T-cell (primary cell): ENCODE measurements at regions not wholly inside any gene's neighbourhood (a gene's known extent, or its start where the extent isn't known, plus 50 kb on each side); places are given as distances from the start of the nearest gene placed in this dataset.

Source experiments
- ATAC-seq, 4 experiments: fragments of 200-7000 bp in 3 of 4; fragments of 150-1000 bp in 1 of 4; cut with Tn5 transposase; replicated peaks in 1 of 4; 1 replicate in 3 of 4; 2 replicates in 1 of 4; pipeline ENCODE4 v1.10.0; 2021; ENCODE audit warnings: moderate library complexity in 3 of 4, mild to moderate bottlenecking in 2 of 4, moderate number of reproducible peaks in 1 of 4
- CTCF ChIA-PET, 2 donors: fragments of 300-600 bp; sonication (Branson Sonifier 250); formaldehyde crosslinking; loops; one replicate each; lab custom pipeline; 2022; ENCODE audit warnings: antibody characterized with exemption in 2 of 2; lab: Charles Lee
- POLR2A ChIA-PET, 2 donors: fragments of 300-600 bp; sonication (Branson Sonifier 250); formaldehyde crosslinking; loops; one replicate each; lab custom pipeline; 2022; ENCODE audit warnings: antibody characterized with exemption in 2 of 2; lab: Charles Lee
- DNase-seq, 35 experiments: peaks; one replicate each; pipeline versions ENCODE4 v3.0.0 to v3.0.0-alpha.2; 2013 to 2023
- H3K27ac ChIP-seq: one replicate; pipeline ENCODE4 v1.5.1; 2013; ENCODE audit warnings: low read length
- H3K27me3 ChIP-seq, 2 experiments: replicated peaks in 1 of 2; 1 replicate in 1 of 2; 2 replicates in 1 of 2; pipeline versions ENCODE4 v1.6.1 to v1.7.0; 2013; ENCODE audit warnings: low read length in 1 of 2, mixed read lengths in 1 of 2; ENCODE audit not compliant: control insufficient read depth in 2 of 2, insufficient read depth in 2 of 2; ENCODE audit errors: extremely low read depth in 1 of 2
- H3K36me3 ChIP-seq, 2 donors: 1 replicate in 1 of 2; 2 replicates in 1 of 2; pipeline versions ENCODE4 v1.6.1 to v1.7.0; 2013; ENCODE audit warnings: low read length in 1 of 2; ENCODE audit not compliant: control insufficient read depth in 2 of 2, insufficient read depth in 1 of 2; ENCODE audit errors: extremely low read depth in 1 of 2
- H3K4me1 ChIP-seq, 2 experiments: 1 replicate in 1 of 2; 2 replicates in 1 of 2; pipeline versions ENCODE4 v1.6.1 to v1.7.0; 2013; ENCODE audit warnings: low read length in 2 of 2, mixed read lengths in 1 of 2; ENCODE audit not compliant: insufficient read depth in 2 of 2, control insufficient read depth in 1 of 2; ENCODE audit errors: extremely low read depth in 1 of 2
- H3K4me3 ChIP-seq, 2 donors: 1 replicate in 1 of 2; 2 replicates in 1 of 2; pipeline versions ENCODE4 v1.5.1 to v1.7.0; 2013; ENCODE audit warnings: mild to moderate bottlenecking in 2 of 2, low read length in 1 of 2, moderate library complexity in 1 of 2; ENCODE audit not compliant: control insufficient read depth in 1 of 2; ENCODE audit errors: extremely low read depth in 1 of 2
- H3K9me3 ChIP-seq: 2 replicates; pipeline ENCODE4 v1.7.0; 2013
- H3K27ac Mint-ChIP-seq, 2 donors: one replicate each; pipeline ENCODE4 v1.8.0; 2020 to 2021; ENCODE audit warnings: mild to moderate bottlenecking in 2 of 2, mixed read lengths in 2 of 2
- H3K27me3 Mint-ChIP-seq, 2 donors: one replicate each; pipeline ENCODE4 v1.8.0; 2021 to 2022; ENCODE audit warnings: mixed read lengths in 2 of 2
- H3K36me3 Mint-ChIP-seq: one replicate; pipeline ENCODE4 v1.8.0; 2021; ENCODE audit warnings: mixed read lengths
- H3K4me1 Mint-ChIP-seq, 3 donors: one replicate each; pipeline ENCODE4 v1.8.0; 2020 to 2022; ENCODE audit warnings: mixed read lengths in 3 of 3, mild to moderate bottlenecking in 1 of 3
- H3K4me3 Mint-ChIP-seq, 3 donors: one replicate each; pipeline ENCODE4 v1.8.0; 2020 to 2022; ENCODE audit warnings: mild to moderate bottlenecking in 3 of 3, mixed read lengths in 3 of 3, moderate library complexity in 3 of 3
- H3K9me3 Mint-ChIP-seq, 3 donors: one replicate each; pipeline ENCODE4 v1.8.0; 2020 to 2022; ENCODE audit warnings: mixed read lengths in 3 of 3
- WGBS: methylation state at CpG from one replicate; pipeline ENCODE4 v1.1.5; 2013; ENCODE audit warnings: missing lambda C conversion rate; ENCODE audit not compliant: insufficient coverage; 5-methylcytosine and 5-hydroxymethylcytosine counted together

DNA sequence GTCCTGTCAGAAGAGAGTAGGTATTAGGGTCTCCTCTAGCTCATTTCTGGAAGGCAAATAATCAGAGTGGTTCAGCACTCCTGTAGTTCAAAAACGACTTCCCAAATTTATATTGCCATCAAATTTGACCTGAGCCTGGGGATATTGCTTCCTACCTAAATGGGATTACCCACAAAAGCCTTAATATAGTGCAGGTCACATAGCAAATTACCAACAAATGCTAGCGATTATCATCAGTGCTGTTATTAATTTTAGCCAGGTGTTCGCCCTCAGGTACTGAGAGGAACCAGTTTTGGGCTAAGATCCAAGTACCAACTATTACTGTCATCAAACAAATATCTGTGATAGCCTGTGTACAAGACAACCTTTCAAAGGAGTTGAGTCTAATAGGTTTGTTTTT is 661.8 kb upstream of the PTBP2 start:
- ChIA-PET POLR2A (no interaction called here), CTCF (no interaction called here)
- no CpG with 5 or more reads among the region's 3 CpGs for WGBS
- no peaks in the 10 kb centered on the region for H3K36me3 Mint-ChIP-seq
- Histone ChIP-seq H3K27me3 (no peaks in the 10 kb centered on the region), H3K9me3 (no peaks in the 10 kb centered on the region), H3K27ac (no peak overlapping the region), H3K4me3 (no peak overlapping the region), H3K36me3 (no peaks in the 10 kb centered on the region), H3K4me1 (no peaks in the 10 kb centered on the region)
- H3K9me3 Mint-ChIP-seq: peaks cover 1 to 13% (median 2%) of the 10 kb centered on the region in 3 donors
- H3K4me3 Mint-ChIP-seq: no peak overlapping the region
- no peaks in the 10 kb centered on the region for H3K27me3 Mint-ChIP-seq
- DNase-seq: no peak
- no peak for ATAC-seq
- H3K27ac Mint-ChIP-seq: no peak overlapping the region
- no peaks in the 10 kb centered on the region for H3K4me1 Mint-ChIP-seq

DNA sequence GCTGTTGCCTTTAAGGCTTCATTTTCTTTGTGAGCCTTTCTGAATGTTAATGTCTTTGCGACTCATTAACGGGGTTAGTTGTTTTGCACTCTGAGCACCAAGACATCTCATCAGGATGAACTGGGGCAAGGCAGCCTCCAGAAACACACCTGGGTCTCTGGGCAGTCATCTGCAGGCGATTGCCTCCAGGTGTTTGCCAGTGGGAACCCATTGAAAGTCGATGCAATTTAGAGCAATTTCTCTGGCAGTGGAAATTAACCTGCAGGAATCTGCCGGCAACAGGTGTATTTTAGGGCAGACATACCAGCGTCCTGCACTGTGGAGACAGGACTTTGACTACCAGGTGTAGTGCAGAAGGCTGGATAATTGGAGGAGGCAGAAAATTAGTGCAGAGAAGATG is 661.0 kb upstream of the PTBP2 start:
- no peaks in the 10 kb centered on the region for H3K36me3 Mint-ChIP-seq
- no peaks in the 10 kb centered on the region for H3K27me3 ChIP-seq
- H3K27ac ChIP-seq: no peak overlapping the region
- H3K27me3 Mint-ChIP-seq: no peaks in the 10 kb centered on the region
- ATAC-seq (no peak), DNase-seq (no peak)
- H3K4me3 ChIP-seq: no peak overlapping the region
- ChIA-PET POLR2A (no interaction called here), CTCF (no interaction called here)
- no peaks in the 10 kb centered on the region for H3K4me1 ChIP-seq
- 72% methylated on average over 5 of the region's 6 CpGs for WGBS
- H3K36me3 ChIP-seq: no peaks in the 10 kb centered on the region
- H3K27ac Mint-ChIP-seq: no peak overlapping the region
- H3K4me3 Mint-ChIP-seq: no peak overlapping the region
- peaks cover 3 to 11% (median 4%) of the 10 kb centered on the region in 3 donors for H3K9me3 Mint-ChIP-seq
- no peaks in the 10 kb centered on the region for H3K4me1 Mint-ChIP-seq
- no peaks in the 10 kb centered on the region for H3K9me3 ChIP-seq

GRCh38 chr1:96072021-96072420 is 649.6 kb upstream of the PTBP2 start:
- Mint-ChIP-seq H3K27ac (no peak overlapping the region), H3K36me3 (no peaks in the 10 kb centered on the region), H3K27me3 (no peaks in the 10 kb centered on the region), H3K9me3 (peaks cover 4 to 10% (median 9%) of the 10 kb centered on the region in 3 donors), H3K4me3 (no peak overlapping the region), H3K4me1 (no peaks in the 10 kb centered on the region)
- H3K27ac ChIP-seq: no peak overlapping the region
- DNase-seq: no peak
- no peaks in the 10 kb centered on the region for H3K36me3 ChIP-seq
- no CpG with 5 or more reads among the region's 3 CpGs for WGBS
- H3K27me3 ChIP-seq: no peaks in the 10 kb centered on the region
- ChIA-PET CTCF (no interaction called here), POLR2A (interaction anchor here in 1 of 2 donors (0.6 kb wide), 1 partner anchor 13 kb away, joined by 3 read pairs; no protein-coding TSS in a partner anchor)
- no peak for ATAC-seq
- no peak overlapping the region for H3K4me3 ChIP-seq
- no peaks in the 10 kb centered on the region for H3K4me1 ChIP-seq
- no peaks in the 10 kb centered on the region for H3K9me3 ChIP-seq

DNA sequence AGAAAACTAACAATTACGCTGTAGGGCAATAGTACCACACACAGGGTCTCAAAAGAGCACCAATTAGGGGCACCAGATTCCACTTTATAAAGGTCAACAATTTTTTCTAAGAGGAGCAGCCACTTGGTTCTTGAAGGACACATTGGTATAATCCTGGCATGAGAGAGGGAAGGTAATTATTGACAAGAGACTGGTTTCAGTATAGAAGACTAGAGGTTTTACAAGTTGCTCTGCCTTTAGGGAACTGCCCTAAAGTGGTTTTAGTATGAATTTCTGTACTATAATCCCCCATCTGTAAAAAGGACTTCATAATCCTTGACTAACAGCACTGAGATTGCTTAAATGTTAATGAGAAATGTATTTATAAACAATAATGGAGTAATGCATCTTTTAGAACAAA is 648.5 kb upstream of the PTBP2 start:
- Mint-ChIP-seq H3K4me3 (no peak overlapping the region), H3K9me3 (peaks cover 1 to 9% (median 9%) of the 10 kb centered on the region in 3 donors), H3K36me3 (no peaks in the 10 kb centered on the region), H3K27ac (no peak overlapping the region), H3K27me3 (no peaks in the 10 kb centered on the region), H3K4me1 (no peaks in the 10 kb centered on the region)
- H3K4me1 ChIP-seq: no peaks in the 10 kb centered on the region
- H3K36me3 ChIP-seq: no peaks in the 10 kb centered on the region
- H3K9me3 ChIP-seq: no peaks in the 10 kb centered on the region
- CTCF ChIA-PET: no interaction called here
- no peak overlapping the region for H3K27ac ChIP-seq
- no peak overlapping the region for H3K4me3 ChIP-seq
- WGBS: no CpG with 5 or more reads among the region's 1 CpG
- DNase-seq (no peak), ATAC-seq (no peak)
- POLR2A ChIA-PET: no interaction called here
- H3K27me3 ChIP-seq: no peaks in the 10 kb centered on the region

DNA sequence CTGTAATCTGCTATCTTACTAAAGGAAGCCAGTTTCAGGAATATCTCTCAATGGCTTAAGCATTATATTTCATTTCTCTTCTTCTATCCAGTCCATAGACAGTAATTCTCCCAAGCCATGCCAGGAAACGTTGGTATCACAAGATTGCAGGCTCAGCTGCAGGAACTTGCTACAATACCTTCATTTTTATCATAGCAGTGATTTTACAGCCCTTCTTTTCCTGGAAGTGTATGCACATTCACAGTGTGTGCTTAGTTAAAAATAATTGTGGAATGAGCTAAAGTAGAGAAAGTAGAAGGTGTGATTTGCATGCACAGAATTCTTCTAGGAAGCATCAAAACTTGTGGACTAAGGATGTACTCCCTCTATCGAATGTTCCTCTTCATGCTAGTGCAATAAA is 647.2 kb upstream of the PTBP2 start:
- no CpG with 5 or more reads among the region's 2 CpGs for WGBS
- ChIA-PET CTCF (no interaction called here), POLR2A (no interaction called here)
- H3K4me1 Mint-ChIP-seq: no peaks in the 10 kb centered on the region
- no peak overlapping the region for H3K4me3 ChIP-seq
- H3K27me3 Mint-ChIP-seq: no peaks in the 10 kb centered on the region
- no peaks in the 10 kb centered on the region for H3K36me3 Mint-ChIP-seq
- no peaks in the 10 kb centered on the region for H3K36me3 ChIP-seq
- no peaks in the 10 kb centered on the region for H3K27me3 ChIP-seq
- H3K4me3 Mint-ChIP-seq: no peak overlapping the region
- no peak overlapping the region for H3K27ac Mint-ChIP-seq
- H3K9me3 ChIP-seq: no peaks in the 10 kb centered on the region
- ATAC-seq (no peak), DNase-seq (no peak)
- H3K27ac ChIP-seq: no peak overlapping the region
- H3K4me1 ChIP-seq: no peaks in the 10 kb centered on the region
- peaks cover 3 to 6% (median 5%) of the 10 kb centered on the region in 3 donors for H3K9me3 Mint-ChIP-seq

DNA sequence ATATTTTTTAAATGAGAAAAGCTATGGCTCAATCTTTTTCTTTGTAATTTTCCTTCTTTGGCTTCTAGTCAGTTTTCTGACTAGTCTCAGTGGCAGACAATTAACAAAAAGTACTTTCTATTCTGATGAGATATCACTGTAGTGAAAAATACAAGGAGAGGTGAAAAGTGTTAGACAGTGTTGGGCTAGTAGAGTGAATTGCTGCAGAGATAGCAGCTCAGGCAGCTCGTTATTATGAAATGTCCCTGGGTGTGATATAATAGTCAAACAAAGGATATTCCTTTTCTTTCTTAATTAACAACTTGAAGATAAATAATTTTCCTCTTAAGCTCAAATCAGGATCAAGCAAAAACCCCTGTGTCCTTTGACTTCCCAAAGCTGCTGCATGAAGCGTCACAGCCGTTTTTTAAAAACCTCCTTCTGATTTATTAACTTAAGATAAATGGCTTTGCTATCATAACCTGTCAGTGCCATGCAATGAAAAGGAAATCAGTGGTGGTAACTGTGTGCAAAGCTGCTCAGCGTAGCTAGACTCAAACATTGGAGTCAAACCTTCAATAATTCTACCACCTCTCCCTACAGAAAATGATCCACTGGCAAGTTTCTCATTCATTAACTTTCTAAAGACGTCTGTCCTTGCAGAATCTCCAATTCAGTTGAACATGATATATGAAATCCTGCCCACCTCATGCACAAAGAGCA is 646.6 kb upstream of the PTBP2 start:
- Histone ChIP-seq H3K4me3 (no peak overlapping the region), H3K36me3 (no peaks in the 10 kb centered on the region), H3K4me1 (no peaks in the 10 kb centered on the region), H3K27me3 (no peaks in the 10 kb centered on the region), H3K27ac (no peak overlapping the region), H3K9me3 (no peaks in the 10 kb centered on the region)
- H3K9me3 Mint-ChIP-seq: peaks cover 3 to 5% (median 4%) of the 10 kb centered on the region in 3 donors
- no peaks in the 10 kb centered on the region for H3K36me3 Mint-ChIP-seq
- no peak for DNase-seq
- H3K27ac Mint-ChIP-seq: no peak overlapping the region
- ChIA-PET CTCF (no interaction called here), POLR2A (no interaction called here)
- no peak overlapping the region for H3K4me3 Mint-ChIP-seq
- no peak for ATAC-seq
- no peaks in the 10 kb centered on the region for H3K4me1 Mint-ChIP-seq
- no CpG with 5 or more reads among the region's 5 CpGs for WGBS
- H3K27me3 Mint-ChIP-seq: no peaks in the 10 kb centered on the region
